Trophoblast cell (in vitro differentiated cells and primary cell): ENCODE measurements at regions not wholly inside any gene's neighbourhood (a gene's known extent, or its start where the extent isn't known, plus 50 kb on each side); places are given as distances from the start of the nearest gene placed in this dataset.

Source experiments
- DNase-seq, 2 donors: peaks; one replicate each; pipeline ENCODE4 v3.0.0-alpha.2; 2016
- H2AFZ ChIP-seq: 2 replicates; pipeline ENCODE4 v1.6.1; 2013; ENCODE audit warnings: low read length, moderate library complexity, mild to moderate bottlenecking; ENCODE audit not compliant: insufficient read depth, poor library complexity
- H2AK5ac ChIP-seq: 2 replicates; pipeline ENCODE4 v1.6.1; 2013; ENCODE audit warnings: mild to moderate bottlenecking, low read length
- H2BK120ac ChIP-seq: 2 replicates; pipeline ENCODE4 v1.6.1; 2013; ENCODE audit warnings: low read length, mild to moderate bottlenecking, moderate library complexity; ENCODE audit not compliant: insufficient read depth, poor library complexity
- H2BK12ac ChIP-seq: 2 replicates; pipeline ENCODE4 v1.6.1; 2013; ENCODE audit warnings: mild to moderate bottlenecking, low read length, moderate library complexity
- H2BK5ac ChIP-seq: 2 replicates; pipeline ENCODE4 v1.6.1; 2013; ENCODE audit warnings: low read length, low read depth, moderate library complexity, mild to moderate bottlenecking; ENCODE audit not compliant: poor library complexity
- H3K14ac ChIP-seq: 2 replicates; pipeline ENCODE4 v1.6.1; 2013; ENCODE audit warnings: mild to moderate bottlenecking, low read length
- H3K18ac ChIP-seq: 2 replicates; pipeline ENCODE4 v1.6.1; 2013; ENCODE audit warnings: mild to moderate bottlenecking, low read length
- H3K23ac ChIP-seq: 2 replicates; pipeline ENCODE4 v1.6.1; 2013; ENCODE audit warnings: low read length
- H3K27ac ChIP-seq: 2 replicates; pipeline ENCODE4 v1.5.1; 2013; ENCODE audit warnings: low read depth, mild to moderate bottlenecking, inconsistent platforms, low read length, moderate library complexity
- H3K27me3 ChIP-seq: 2 replicates; pipeline ENCODE4 v1.6.1; 2013; ENCODE audit warnings: inconsistent platforms, mild to moderate bottlenecking, low read length, moderate library complexity; ENCODE audit not compliant: insufficient read depth
- H3K36me3 ChIP-seq, 2 experiments: 1 replicate in 1 of 2; 2 replicates in 1 of 2; pipeline ENCODE4 v1.6.1; 2013; ENCODE audit warnings: low read length in 2 of 2, mild to moderate bottlenecking in 2 of 2, moderate library complexity in 1 of 2; ENCODE audit not compliant: insufficient read depth in 2 of 2, control insufficient read depth in 1 of 2
- H3K4ac ChIP-seq: 2 replicates; pipeline ENCODE4 v1.6.1; 2013; ENCODE audit warnings: low read depth, mild to moderate bottlenecking, low read length, moderate library complexity
- H3K4me1 ChIP-seq, 2 experiments: 1 replicate in 1 of 2; 2 replicates in 1 of 2; pipeline ENCODE4 v1.6.1; 2013; ENCODE audit warnings: low read length in 2 of 2, mild to moderate bottlenecking in 2 of 2, moderate library complexity in 1 of 2; ENCODE audit not compliant: insufficient read depth in 2 of 2, control insufficient read depth in 1 of 2
- H3K4me2 ChIP-seq: 2 replicates; pipeline ENCODE4 v1.6.1; 2013; ENCODE audit warnings: inconsistent platforms, mild to moderate bottlenecking, low read length, moderate library complexity
- H3K4me3 ChIP-seq: 2 replicates; pipeline ENCODE4 v1.5.1; 2013; ENCODE audit warnings: mild to moderate bottlenecking, low read depth, low read length, inconsistent platforms
- H3K79me1 ChIP-seq: one replicate; pipeline ENCODE4 v1.6.1; 2013; ENCODE audit warnings: low read length
- H3K79me2 ChIP-seq: 2 replicates; pipeline ENCODE4 v1.6.1; 2013; ENCODE audit warnings: low read length, mild to moderate bottlenecking; ENCODE audit not compliant: control insufficient read depth, insufficient read depth, poor library complexity
- H3K9ac ChIP-seq: 2 replicates; pipeline ENCODE4 v1.6.1; 2013; ENCODE audit warnings: mild to moderate bottlenecking, low read length
- H3K9me3 ChIP-seq: 2 replicates; pipeline ENCODE4 v1.6.1; 2013; ENCODE audit warnings: low read depth, mild to moderate bottlenecking, control low read depth, inconsistent platforms, low read length; ENCODE audit not compliant: insufficient read depth
- H4K12ac ChIP-seq: 2 replicates; pipeline ENCODE4 v1.6.1; 2013; ENCODE audit warnings: low read depth, mild to moderate bottlenecking, low read length, moderate library complexity
- H4K8ac ChIP-seq: 2 replicates; pipeline ENCODE4 v1.6.1; 2013; ENCODE audit warnings: low read depth, mild to moderate bottlenecking, low read length, moderate library complexity
- H4K91ac ChIP-seq: one replicate; pipeline ENCODE4 v1.6.1; 2013; ENCODE audit warnings: low read depth, mild to moderate bottlenecking, low read length, moderate library complexity
- WGBS: extraction: QIAGEN DNeasy Blood & Tissue Kit; methylation state at CpG from one replicate; pipeline ENCODE4 v1.1.7; 2013; ENCODE audit warnings: missing lambda C conversion rate; ENCODE audit not compliant: insufficient read length, insufficient coverage; ENCODE audit errors: extremely low coverage; 5-methylcytosine and 5-hydroxymethylcytosine counted together

DNA sequence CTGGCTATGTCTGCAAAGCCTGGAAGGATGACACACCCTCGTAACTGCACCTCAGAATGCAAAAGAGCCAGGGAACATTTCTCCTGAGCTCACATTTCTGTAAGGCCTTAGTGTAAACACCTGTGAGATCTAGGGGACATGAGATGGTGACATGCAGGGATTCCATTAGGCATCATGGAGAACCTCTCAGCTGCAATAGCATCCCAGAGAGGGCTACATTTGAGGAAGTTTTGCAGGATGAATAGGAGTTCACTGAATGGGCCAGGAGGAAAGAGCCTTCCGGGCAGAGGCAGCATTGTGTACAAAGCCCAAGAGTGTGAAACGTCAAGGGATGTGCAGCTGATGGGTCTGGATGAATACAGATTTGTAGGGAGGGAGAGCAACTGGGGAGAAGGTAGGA is 223.0 kb upstream of the RPL38 start:
- no peak overlapping the region for H2AK5ac ChIP-seq
- no peak overlapping the region for H2BK120ac ChIP-seq
- H3K79me1 ChIP-seq = no peaks in the 10 kb centered on the region
- H3K36me3 ChIP-seq = no peaks in the 10 kb centered on the region
- H2BK5ac ChIP-seq = no peak overlapping the region
- DNase-seq = no peak
- no peaks in the 10 kb centered on the region for H3K27me3 ChIP-seq
- no peak overlapping the region for H2AFZ ChIP-seq
- no peak overlapping the region for H3K23ac ChIP-seq
- H3K4me2 ChIP-seq = no peak overlapping the region
- H3K9me3 ChIP-seq = peaks cover 2% of the 10 kb centered on the region
- no peak overlapping the region for H3K27ac ChIP-seq
- H2BK12ac ChIP-seq = no peak overlapping the region
- H3K4ac ChIP-seq = no peak overlapping the region
- no peak overlapping the region for H4K8ac ChIP-seq
- H3K79me2 ChIP-seq = no peaks in the 10 kb centered on the region
- no peak overlapping the region for H3K18ac ChIP-seq
- H4K91ac ChIP-seq = no peak overlapping the region
- no peak overlapping the region for H4K12ac ChIP-seq
- no CpG with 5 or more reads among the region's 3 CpGs for WGBS
- no peak overlapping the region for H3K9ac ChIP-seq
- no peak overlapping the region for H3K14ac ChIP-seq
- H3K4me3 ChIP-seq = no peak overlapping the region
- H3K4me1 ChIP-seq = no peaks in the 10 kb centered on the region

GRCh38 chr17:73982871-73983270 is 220.6 kb upstream of the RPL38 start:
- Histone ChIP-seq H3K4me3 (no peak overlapping the region), H2BK120ac (no peak overlapping the region), H2AFZ (no peak overlapping the region), H3K9ac (no peak overlapping the region), H4K12ac (no peak overlapping the region), H3K4ac (no peak overlapping the region), H3K27ac (no peak overlapping the region), H3K18ac (no peak overlapping the region), H2BK5ac (no peak overlapping the region), H4K91ac (no peak overlapping the region), H3K23ac (no peak overlapping the region), H2AK5ac (no peak overlapping the region), H3K9me3 (peaks cover 2% of the 10 kb centered on the region), H3K4me2 (no peak overlapping the region), H2BK12ac (no peak overlapping the region), H3K79me2 (no peaks in the 10 kb centered on the region), H3K79me1 (no peaks in the 10 kb centered on the region), H3K4me1 (no peaks in the 10 kb centered on the region), H3K36me3 (no peaks in the 10 kb centered on the region), H3K14ac (no peak overlapping the region), H4K8ac (no peak overlapping the region), H3K27me3 (no peaks in the 10 kb centered on the region)
- WGBS = no CpG with 5 or more reads among the region's 8 CpGs
- DNase-seq = no peak

DNA sequence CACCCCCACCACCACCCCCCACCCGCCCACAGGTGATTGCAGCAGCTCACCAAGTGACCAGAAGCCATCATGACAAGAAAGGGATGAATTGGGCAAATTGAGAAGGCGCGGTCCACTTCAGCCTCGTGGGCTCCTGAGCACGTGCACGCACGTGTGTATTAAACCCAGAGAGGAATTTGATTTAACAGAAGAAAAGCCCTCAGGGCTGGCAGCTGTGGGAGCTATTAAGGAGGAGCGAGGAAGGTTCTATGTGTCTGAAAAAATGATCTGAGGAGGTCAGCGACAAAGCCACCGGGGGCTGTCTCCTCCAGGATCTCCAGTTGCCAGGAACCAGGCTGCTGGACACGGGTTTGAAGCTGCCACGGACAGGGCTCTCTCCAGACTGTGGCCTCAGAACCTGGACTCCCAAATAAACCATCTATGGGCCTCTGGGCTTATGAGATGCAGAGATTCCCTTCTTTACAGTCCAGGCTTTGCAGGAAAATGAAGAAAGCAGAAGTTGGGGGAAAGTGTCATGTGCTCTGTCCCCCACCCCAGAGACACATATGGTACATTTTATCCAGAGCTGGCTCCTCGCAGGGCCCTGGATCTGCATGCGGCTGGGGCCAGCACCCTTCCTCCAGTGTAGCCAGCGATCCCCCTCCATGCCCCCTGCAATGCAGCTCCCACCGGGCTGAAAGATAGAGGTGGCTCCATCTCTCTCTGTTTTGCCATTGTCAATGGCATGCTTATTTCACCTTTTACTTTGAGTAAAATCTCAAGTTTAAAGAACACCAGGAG is 219.7 kb upstream of the RPL38 start:
- no peak overlapping the region for H3K14ac ChIP-seq
- H3K27ac ChIP-seq = no peak overlapping the region
- no peak overlapping the region for H3K4me3 ChIP-seq
- H2BK120ac ChIP-seq = no peak overlapping the region
- H3K79me2 ChIP-seq = no peaks in the 10 kb centered on the region
- no peak overlapping the region for H2AFZ ChIP-seq
- no peak overlapping the region for H3K9ac ChIP-seq
- WGBS = no CpG with 5 or more reads among the region's 16 CpGs
- no peaks in the 10 kb centered on the region for H3K79me1 ChIP-seq
- H3K23ac ChIP-seq = no peak overlapping the region
- H3K4me2 ChIP-seq = no peak overlapping the region
- no peak overlapping the region for H3K18ac ChIP-seq
- no peak for DNase-seq
- H3K4me1 ChIP-seq = no peaks in the 10 kb centered on the region
- no peak overlapping the region for H4K8ac ChIP-seq
- H3K9me3 ChIP-seq = peaks cover 5% of the 10 kb centered on the region
- no peaks in the 10 kb centered on the region for H3K36me3 ChIP-seq
- no peak overlapping the region for H3K4ac ChIP-seq
- H3K27me3 ChIP-seq = no peaks in the 10 kb centered on the region
- H2BK5ac ChIP-seq = no peak overlapping the region
- no peak overlapping the region for H2BK12ac ChIP-seq
- H2AK5ac ChIP-seq = no peak overlapping the region
- H4K91ac ChIP-seq = no peak overlapping the region
- H4K12ac ChIP-seq = no peak overlapping the region

- no peak overlapping the region for H3K18ac ChIP-seq
- WGBS = no CpG with 5 or more reads among the region's 5 CpGs
- H4K12ac ChIP-seq = no peak overlapping the region
- H3K4me3 ChIP-seq = no peak overlapping the region
- no peak overlapping the region for H3K4ac ChIP-seq
- H3K4me1 ChIP-seq = no peaks in the 10 kb centered on the region
- no peak overlapping the region for H3K27ac ChIP-seq
- no peak overlapping the region for H2BK5ac ChIP-seq
- no peak overlapping the region for H4K8ac ChIP-seq
- peaks cover 3% of the 10 kb centered on the region for H3K9me3 ChIP-seq
- no peak overlapping the region for H3K23ac ChIP-seq
- no peak overlapping the region for H2BK120ac ChIP-seq
- DNase-seq = no peak
- H2AK5ac ChIP-seq = no peak overlapping the region
- no peaks in the 10 kb centered on the region for H3K36me3 ChIP-seq
- no peak overlapping the region for H3K14ac ChIP-seq
- H3K79me2 ChIP-seq = no peaks in the 10 kb centered on the region
- H3K27me3 ChIP-seq = no peaks in the 10 kb centered on the region
- no peak overlapping the region for H2AFZ ChIP-seq
- H3K4me2 ChIP-seq = no peak overlapping the region
- H2BK12ac ChIP-seq = no peak overlapping the region
- H4K91ac ChIP-seq = no peak overlapping the region
- no peaks in the 10 kb centered on the region for H3K79me1 ChIP-seq
- no peak overlapping the region for H3K9ac ChIP-seq
These were observed 218.5 kb upstream of the RPL38 start for GRCh38 chr17:73984941-73985340.
